ENCODE measurements at regions not wholly inside any gene's neighbourhood (a gene's known extent, or its start where the extent isn't known, plus 50 kb on each side); places are given as distances from the start of the nearest gene placed in this dataset.

- TF ChIP-seq CTCF (conservative IDR thresholded peaks at IDR 0.05; ENCODE audit: low read length): no peak
- no peak for TF ChIP-seq EZH2phosphoT487 (IDR thresholded peaks at IDR 0.05; ENCODE audit: borderline replicate concordance)
These were observed 245.6 kb upstream of the GSE1 start for GRCh38 chr16:85367485-85367884.

Measured in Loucy (cell line).